Fibroblast of lung (primary cell): ENCODE measurements at regions not wholly inside any gene's neighbourhood (a gene's known extent, or its start where the extent isn't known, plus 50 kb on each side); places are given as distances from the start of the nearest gene placed in this dataset.

Source experiments
- DNase-seq, 2 donors: peaks; one replicate each; pipeline versions ENCODE4 v3.0.0 to v3.0.0-alpha.2; 2010; ENCODE audit warnings: low read depth in 2 of 2
- H2AFZ ChIP-seq: 2 replicates; pipeline ENCODE4 v1.5.1; 2012; ENCODE audit warnings: low read length, control low read depth, inconsistent platforms
- H3K27ac ChIP-seq: 2 replicates; pipeline ENCODE4 v1.5.1; 2011; ENCODE audit warnings: low read length, control low read depth; ENCODE audit not compliant: insufficient read depth
- H3K27me3 ChIP-seq: 2 replicates; pipeline ENCODE4 v1.5.1; 2011; ENCODE audit warnings: mild to moderate bottlenecking, low read length; ENCODE audit not compliant: control insufficient read depth, insufficient read depth
- H3K36me3 ChIP-seq: 2 replicates; pipeline ENCODE4 v1.5.1; 2011; ENCODE audit warnings: low read length; ENCODE audit not compliant: control insufficient read depth, insufficient read depth
- H3K4me1 ChIP-seq: 2 replicates; pipeline ENCODE4 v1.5.1; 2011; ENCODE audit warnings: low read length; ENCODE audit not compliant: control insufficient read depth, insufficient read depth; ENCODE audit errors: extremely low read depth
- H3K4me2 ChIP-seq: 2 replicates; pipeline ENCODE4 v1.5.1; 2011; ENCODE audit warnings: low read length, control low read depth; ENCODE audit not compliant: insufficient read depth; ENCODE audit errors: extremely low read depth
- H3K4me3 ChIP-seq, 4 experiments: fragments of 200-600 bp in 1 of 4; sonication (generic) in 1 of 4; replicated peaks in 1 of 4; 2 replicates each; pipeline ENCODE4 v1.5.1; 2011 to 2016; ENCODE audit warnings: low read length in 4 of 4, low read depth in 3 of 4, mild to moderate bottlenecking in 3 of 4, control low read depth in 2 of 4, inconsistent platforms in 1 of 4, mixed read lengths in 1 of 4; ENCODE audit not compliant: insufficient read depth in 1 of 4; ENCODE audit errors: control extremely low read depth in 1 of 4
- H3K79me2 ChIP-seq: 2 replicates; pipeline ENCODE4 v1.5.1; 2012; ENCODE audit warnings: mild to moderate bottlenecking, low read length, inconsistent platforms; ENCODE audit not compliant: control insufficient read depth, insufficient read depth
- H3K9ac ChIP-seq: 2 replicates; pipeline ENCODE4 v1.5.1; 2011; ENCODE audit warnings: mild to moderate bottlenecking, low read length, control low read depth; ENCODE audit not compliant: insufficient read depth
- H3K9me3 ChIP-seq: 2 replicates; pipeline ENCODE4 v1.5.1; 2012; ENCODE audit warnings: low read depth, low read length; ENCODE audit not compliant: control insufficient read depth, insufficient read depth
- H4K20me1 ChIP-seq: 2 replicates; pipeline ENCODE4 v1.5.1; 2011; ENCODE audit warnings: low read length; ENCODE audit not compliant: control insufficient read depth, insufficient read depth; ENCODE audit errors: extremely low read depth
- CTCF ChIP-seq, 2 donors: IDR thresholded peaks in 1 of 2; conservative IDR thresholded peaks in 1 of 2; 1 replicate in 1 of 2; 2 replicates in 1 of 2; pipeline ENCODE4 v1.5.1; 2011 to 2012; ENCODE audit warnings: low read length in 2 of 2, control low read depth in 1 of 2, inconsistent platforms in 1 of 2, low read depth in 1 of 2, mild to moderate bottlenecking in 1 of 2
- EZH2 ChIP-seq: IDR thresholded peaks from 2 replicates; pipeline ENCODE4 v1.5.1; 2012; ENCODE audit warnings: low read length, control low read depth, mild to moderate bottlenecking; ENCODE audit errors: missing control alignments

GRCh38 chr2:150944315-150944714, 317.3 kb downstream of the RBM43 start:
- Histone ChIP-seq H3K9me3 (no peaks in the 10 kb centered on the region), H3K4me1 (no peaks in the 10 kb centered on the region), H3K9ac (no peak overlapping the region), H2AFZ (no peak overlapping the region), H3K4me3 (no peak overlapping the region), H3K79me2 (no peaks in the 10 kb centered on the region), H3K27ac (no peak overlapping the region), H3K27me3 (no peaks in the 10 kb centered on the region), H4K20me1 (no peaks in the 10 kb centered on the region), H3K36me3 (no peaks in the 10 kb centered on the region), H3K4me2 (no peak overlapping the region)
- no peak for DNase-seq
- no peak for TF ChIP-seq EZH2
- TF ChIP-seq CTCF (conservative IDR thresholded peaks at IDR 0.05 in 1 of 2, IDR thresholded peaks at IDR 0.05 in 1 of 2; ENCODE audit: low read depth in 1 of 2, low read length in 2 of 2): no peak

- no peaks in the 10 kb centered on the region for H3K79me2 ChIP-seq
- H2AFZ ChIP-seq: no peak overlapping the region
- DNase-seq: no peak
- no peak overlapping the region for H3K4me2 ChIP-seq
- no peaks in the 10 kb centered on the region for H3K9me3 ChIP-seq
- peaks cover 2% of the 10 kb centered on the region for H3K4me1 ChIP-seq
- TF ChIP-seq EZH2 (no peak), CTCF (conservative IDR thresholded peaks at IDR 0.05 in 1 of 2, IDR thresholded peaks at IDR 0.05 in 1 of 2; ENCODE audit: low read depth in 1 of 2, low read length in 2 of 2) (no peak)
- no peak overlapping the region for H3K9ac ChIP-seq
- no peaks in the 10 kb centered on the region for H3K27me3 ChIP-seq
- H4K20me1 ChIP-seq: no peaks in the 10 kb centered on the region
- H3K4me3 ChIP-seq: no peak overlapping the region
- H3K27ac ChIP-seq: no peak overlapping the region
- H3K36me3 ChIP-seq: no peaks in the 10 kb centered on the region
Observed at GRCh38 chr2:150939087-150939486, 322.6 kb downstream of the RBM43 start.

GRCh38 chr2:150938527-150938926, 323.1 kb downstream of the RBM43 start:
- H3K27me3 ChIP-seq: no peaks in the 10 kb centered on the region
- no peak overlapping the region for H3K4me3 ChIP-seq
- H3K4me1 ChIP-seq: peaks cover 2% of the 10 kb centered on the region
- peak; percentile 36 to 51 for DNase-seq
- H4K20me1 ChIP-seq: no peaks in the 10 kb centered on the region
- H3K36me3 ChIP-seq: no peaks in the 10 kb centered on the region
- H3K27ac ChIP-seq: no peak overlapping the region
- H3K79me2 ChIP-seq: no peaks in the 10 kb centered on the region
- no peak overlapping the region for H3K9ac ChIP-seq
- no peak for TF ChIP-seq CTCF (conservative IDR thresholded peaks at IDR 0.05 in 1 of 2, IDR thresholded peaks at IDR 0.05 in 1 of 2; ENCODE audit: low read depth in 1 of 2, low read length in 2 of 2)
- TF ChIP-seq EZH2: no peak
- no peak overlapping the region for H3K4me2 ChIP-seq
- H2AFZ ChIP-seq: no peak overlapping the region
- H3K9me3 ChIP-seq: no peaks in the 10 kb centered on the region
